BLaER1 (cell line): ENCODE measurements at regions not wholly inside any gene's neighbourhood (a gene's known extent, or its start where the extent isn't known, plus 50 kb on each side); places are given as distances from the start of the nearest gene placed in this dataset.

ENCODE experiments used
- H3K27ac ChIP-seq: shearing (Covaris generic); formaldehyde crosslinking; 2 replicates; pipeline ENCODE4 v1.8.1; 2022
- H3K27me3 ChIP-seq: shearing (Covaris generic); formaldehyde crosslinking; 2 replicates; pipeline ENCODE4 v1.8.1; 2022
- H3K36me3 ChIP-seq: shearing (Covaris generic); formaldehyde crosslinking; 2 replicates; pipeline ENCODE4 v1.8.1; 2022
- H3K4me1 ChIP-seq: shearing (Covaris generic); formaldehyde crosslinking; 2 replicates; pipeline ENCODE4 v1.8.1; 2022
- H3K4me2 ChIP-seq: shearing (Covaris generic); formaldehyde crosslinking; 2 replicates; pipeline ENCODE4 v1.8.1; 2022
- H3K4me3 ChIP-seq: shearing (Covaris generic); formaldehyde crosslinking; 2 replicates; pipeline ENCODE4 v1.8.1; 2022
- H3K9ac ChIP-seq: shearing (Covaris generic); formaldehyde crosslinking; 2 replicates; pipeline ENCODE4 v1.8.1; 2022
- H3K9me3 ChIP-seq: shearing (Covaris generic); formaldehyde crosslinking; 2 replicates; pipeline ENCODE4 v1.8.1; 2022
- H4K20me1 ChIP-seq: shearing (Covaris generic); formaldehyde crosslinking; 2 replicates; pipeline ENCODE4 v1.8.1; 2022
- Cebpa-rat ChIP-seq: shearing (Covaris generic); IDR thresholded peaks from 2 replicates; pipeline ENCODE4 v1.8.1; 2022

GRCh38 chr9:73022353-73022752, 69.5 kb upstream of the ALDH1A1 start:
- no peaks in the 10 kb centered on the region for H3K27me3 ChIP-seq
- no peak overlapping the region for H3K4me2 ChIP-seq
- no peak for TF ChIP-seq Cebpa-rat
- no peaks in the 10 kb centered on the region for H3K36me3 ChIP-seq
- H3K9me3 ChIP-seq, result peaks cover 39% of the 10 kb centered on the region
- H3K4me3 ChIP-seq, result no peak overlapping the region
- H3K27ac ChIP-seq, result no peak overlapping the region
- H4K20me1 ChIP-seq, result no peaks in the 10 kb centered on the region
- H3K9ac ChIP-seq, result no peak overlapping the region
- H3K4me1 ChIP-seq, result peaks cover 47% of the 10 kb centered on the region

DNA sequence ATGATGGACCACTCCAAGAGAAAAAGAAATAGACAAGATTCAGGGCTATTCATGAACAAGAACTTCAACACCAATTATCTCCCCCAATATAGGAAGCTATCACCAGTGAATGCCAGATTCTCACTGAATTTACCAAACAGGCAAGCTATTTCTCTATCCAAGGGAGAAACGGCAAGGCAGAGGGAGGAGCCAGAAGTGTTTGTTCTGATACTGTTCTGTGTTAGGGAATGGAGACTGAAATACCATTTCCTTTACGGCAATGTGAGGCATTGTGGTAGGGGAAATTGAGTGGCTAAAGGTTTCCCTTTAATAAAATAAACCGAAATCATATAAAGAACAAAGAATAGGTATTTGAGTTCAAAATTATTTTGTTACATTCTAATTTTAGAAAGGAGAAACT, 68.0 kb upstream of the ALDH1A1 start:
- Histone ChIP-seq H4K20me1 (no peaks in the 10 kb centered on the region), H3K9ac (no peak overlapping the region), H3K36me3 (no peaks in the 10 kb centered on the region), H3K4me2 (no peak overlapping the region), H3K9me3 (peaks cover 39% of the 10 kb centered on the region), H3K4me1 (peaks cover 32% of the 10 kb centered on the region), H3K4me3 (no peak overlapping the region), H3K27ac (no peak overlapping the region), H3K27me3 (no peaks in the 10 kb centered on the region)
- no peak for TF ChIP-seq Cebpa-rat

GRCh38 chr9:73014011-73014410, 61.2 kb upstream of the ALDH1A1 start:
- H3K27me3 ChIP-seq, result no peaks in the 10 kb centered on the region
- no peak overlapping the region for H3K4me2 ChIP-seq
- H3K36me3 ChIP-seq, result no peaks in the 10 kb centered on the region
- H3K4me1 ChIP-seq, result peaks cover 6% of the 10 kb centered on the region; the same call in 1 of the 2 replicates
- no peaks in the 10 kb centered on the region for H4K20me1 ChIP-seq
- peaks cover 13% of the 10 kb centered on the region for H3K9me3 ChIP-seq
- H3K4me3 ChIP-seq, result no peak overlapping the region
- no peak overlapping the region for H3K9ac ChIP-seq
- no peak overlapping the region for H3K27ac ChIP-seq
- TF ChIP-seq Cebpa-rat, result no peak

- peaks cover 12% of the 10 kb centered on the region for H3K4me1 ChIP-seq
- no peak overlapping the region for H3K4me2 ChIP-seq
- no peak overlapping the region for H3K9ac ChIP-seq
- no peaks in the 10 kb centered on the region for H4K20me1 ChIP-seq
- no peaks in the 10 kb centered on the region for H3K27me3 ChIP-seq
- H3K9me3 ChIP-seq, result no peaks in the 10 kb centered on the region
- H3K4me3 ChIP-seq, result no peak overlapping the region
- H3K36me3 ChIP-seq, result no peaks in the 10 kb centered on the region
- no peak for TF ChIP-seq Cebpa-rat
- no peak overlapping the region for H3K27ac ChIP-seq
Observed at GRCh38 chr9:73011956-73012355, 59.1 kb upstream of the ALDH1A1 start.

GRCh38 chr9:73011181-73011750, 58.4 kb upstream of the ALDH1A1 start:
- Histone ChIP-seq H3K27ac (no peak overlapping the region), H3K36me3 (no peaks in the 10 kb centered on the region), H4K20me1 (no peaks in the 10 kb centered on the region), H3K27me3 (no peaks in the 10 kb centered on the region), H3K9ac (no peak overlapping the region), H3K4me3 (no peak overlapping the region), H3K4me2 (no peak overlapping the region), H3K9me3 (no peaks in the 10 kb centered on the region), H3K4me1 (peaks cover 12% of the 10 kb centered on the region)
- TF ChIP-seq Cebpa-rat, result no peak

GRCh38 chr9:73009649-73010288, 56.9 kb upstream of the ALDH1A1 start:
- TF ChIP-seq Cebpa-rat, result no peak
- Histone ChIP-seq H3K27me3 (no peaks in the 10 kb centered on the region), H3K27ac (no peak overlapping the region), H4K20me1 (no peaks in the 10 kb centered on the region), H3K9ac (no peak overlapping the region), H3K36me3 (no peaks in the 10 kb centered on the region), H3K4me2 (peak overlapping the region; percentile 0; the same call in 1 of the 2 replicates), H3K4me3 (no peak overlapping the region), H3K4me1 (peaks cover 12% of the 10 kb centered on the region), H3K9me3 (0 out of 2 replicates have a peak, but pooled peaks cover under 1% of the 10 kb centered on the region)

- no peaks in the 10 kb centered on the region for H4K20me1 ChIP-seq
- H3K4me2 ChIP-seq, result peak overlapping the region; percentile 19
- H3K36me3 ChIP-seq, result no peaks in the 10 kb centered on the region
- H3K4me1 ChIP-seq, result peaks cover 12% of the 10 kb centered on the region
- no peaks in the 10 kb centered on the region for H3K27me3 ChIP-seq
- H3K4me3 ChIP-seq, result no peak overlapping the region
- TF ChIP-seq Cebpa-rat, result no peak
- 0 out of 2 replicates have a peak, but pooled peaks cover 3% of the 10 kb centered on the region for H3K9me3 ChIP-seq
- no peak overlapping the region for H3K27ac ChIP-seq
- H3K9ac ChIP-seq, result no peak overlapping the region
Observed at GRCh38 chr9:73007966-73008672, 55.3 kb upstream of the ALDH1A1 start.

- 0 out of 2 replicates have a peak, but pooled peaks cover 3% of the 10 kb centered on the region for H3K9me3 ChIP-seq
- TF ChIP-seq Cebpa-rat, result no peak
- H3K4me2 ChIP-seq, result no peak overlapping the region
Observed at GRCh38 chr9:73006986-73007385, 54.1 kb upstream of the ALDH1A1 start.

More at GRCh38 chr9:73006986-73007385, 54.1 kb upstream of the ALDH1A1 start:
- no peaks in the 10 kb centered on the region for H4K20me1 ChIP-seq
- H3K27me3 ChIP-seq, result no peaks in the 10 kb centered on the region
- no peak overlapping the region for H3K4me3 ChIP-seq
- no peak overlapping the region for H3K9ac ChIP-seq
- peaks cover 12% of the 10 kb centered on the region for H3K4me1 ChIP-seq
- no peak overlapping the region for H3K27ac ChIP-seq
- H3K36me3 ChIP-seq, result no peaks in the 10 kb centered on the region
